ENCODE measurements at regions not wholly inside any gene's neighbourhood (a gene's known extent, or its start where the extent isn't known, plus 50 kb on each side); places are given as distances from the start of the nearest gene placed in this dataset.

DNA sequence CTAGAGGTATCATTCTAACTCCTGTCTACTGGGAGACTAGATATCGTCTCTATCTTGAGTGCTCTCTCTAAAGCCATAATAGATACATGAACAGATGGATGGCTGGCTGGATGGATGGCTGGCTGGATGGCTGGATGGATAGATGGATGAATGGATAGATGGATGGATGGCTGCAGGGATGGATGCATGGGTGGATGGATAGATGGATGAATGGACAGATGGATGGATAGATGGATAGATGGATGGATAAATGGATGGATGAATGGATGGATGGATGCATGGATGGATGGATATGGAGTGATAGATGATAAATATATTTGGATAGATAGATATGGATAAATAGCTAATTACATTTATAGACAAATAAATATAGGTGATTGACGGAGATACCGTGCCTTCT lies 191.2 kb upstream of the KLF6 start:
- Histone ChIP-seq H2AK5ac (ENCODE audit: insufficient read length, low read length) (no peak overlapping the region), H3K9ac (ENCODE audit: extremely low read depth, insufficient read length, low read length) (no peak overlapping the region)

More for the DNA sequence above, 191.2 kb upstream of the KLF6 start:
- no peak for DNase-seq
- Histone ChIP-seq H2BK20ac (ENCODE audit: low read depth, low read length, poor library complexity, severe bottlenecking) (no peak overlapping the region), H2BK5ac (ENCODE audit: insufficient read length, low read length) (no peak overlapping the region), H3K14ac (ENCODE audit: insufficient read depth, low read length) (no peak overlapping the region), H3K56ac (ENCODE audit: insufficient read length, low read depth, low read length) (no peak overlapping the region), H4K91ac (ENCODE audit: insufficient read length, low read depth, low read length) (no peak overlapping the region), H3K4ac (ENCODE audit: low read depth, low read length) (no peak overlapping the region), H2AFZ (ENCODE audit: low read length) (no peak overlapping the region), H3K79me2 (ENCODE audit: insufficient read depth, low read length) (no peaks in the 10 kb centered on the region), H3T11ph (ENCODE audit: low read length) (no peak overlapping the region), H2BK120ac (ENCODE audit: low read depth, low read length, poor library complexity, severe bottlenecking) (no peak overlapping the region), H3K23ac (ENCODE audit: insufficient read length, low read depth, low read length) (no peak overlapping the region), H3K27ac (ENCODE audit: insufficient read length, low read depth, low read length) (no peak overlapping the region), H3K23me2 (ENCODE audit: insufficient read length, low read depth, low read length, poor library complexity, severe bottlenecking) (no peaks in the 10 kb centered on the region), H2BK12ac (ENCODE audit: insufficient read length, low read depth, low read length) (no peak overlapping the region), H4K5ac (ENCODE audit: insufficient read length, low read depth, low read length) (no peak overlapping the region), H3K18ac (ENCODE audit: insufficient read length, low read depth, low read length) (no peak overlapping the region), H3K4me1 (ENCODE audit: insufficient read depth, low read length) (no peaks in the 10 kb centered on the region), H4K20me1 (ENCODE audit: control insufficient read depth, insufficient read depth, insufficient read length) (no peaks in the 10 kb centered on the region), H2BK15ac (ENCODE audit: low read depth, low read length) (no peak overlapping the region), H4K8ac (replicated peaks; ENCODE audit: insufficient read length, low read depth, low read length) (no peak overlapping the region), H3K27me3 (ENCODE audit: insufficient read depth, low read length) (no peaks in the 10 kb centered on the region), H3K79me1 (ENCODE audit: insufficient read depth, low read depth, low read length, poor library complexity, severe bottlenecking) (no peaks in the 10 kb centered on the region), H3K4me2 (ENCODE audit: insufficient read depth, insufficient read length, low read length) (no peak overlapping the region), H3K9me3 (ENCODE audit: control insufficient read depth, low read depth, low read length) (no peaks in the 10 kb centered on the region)
- Mint-ChIP-seq H3K27ac (no peak overlapping the region), H3K27me3 (ENCODE audit: low read depth) (no peaks in the 10 kb centered on the region; the same call in 1 of the 2 replicates), H3K9me3 (peaks cover 2 to 3% of the 10 kb centered on the region in 2 experiments; a peak in 2 of 5 replicates), H3K4me1 (peaks cover 4 to 8% of the 10 kb centered on the region in 2 experiments), H3K4me3 (no peak overlapping the region), H3K36me3 (ENCODE audit: insufficient read depth in 1 of 3, low read depth in 3 of 3) (peaks cover 0 to 5% (median 0%) of the 10 kb centered on the region in 3 experiments; a peak in 1 of 7 replicates)
- no CpG with 5 or more reads among the region's 3 CpGs for WGBS (ENCODE audit: extremely low coverage, insufficient read length, low lambda C conversion rate)
- TF ChIP-seq, protein P1, sequence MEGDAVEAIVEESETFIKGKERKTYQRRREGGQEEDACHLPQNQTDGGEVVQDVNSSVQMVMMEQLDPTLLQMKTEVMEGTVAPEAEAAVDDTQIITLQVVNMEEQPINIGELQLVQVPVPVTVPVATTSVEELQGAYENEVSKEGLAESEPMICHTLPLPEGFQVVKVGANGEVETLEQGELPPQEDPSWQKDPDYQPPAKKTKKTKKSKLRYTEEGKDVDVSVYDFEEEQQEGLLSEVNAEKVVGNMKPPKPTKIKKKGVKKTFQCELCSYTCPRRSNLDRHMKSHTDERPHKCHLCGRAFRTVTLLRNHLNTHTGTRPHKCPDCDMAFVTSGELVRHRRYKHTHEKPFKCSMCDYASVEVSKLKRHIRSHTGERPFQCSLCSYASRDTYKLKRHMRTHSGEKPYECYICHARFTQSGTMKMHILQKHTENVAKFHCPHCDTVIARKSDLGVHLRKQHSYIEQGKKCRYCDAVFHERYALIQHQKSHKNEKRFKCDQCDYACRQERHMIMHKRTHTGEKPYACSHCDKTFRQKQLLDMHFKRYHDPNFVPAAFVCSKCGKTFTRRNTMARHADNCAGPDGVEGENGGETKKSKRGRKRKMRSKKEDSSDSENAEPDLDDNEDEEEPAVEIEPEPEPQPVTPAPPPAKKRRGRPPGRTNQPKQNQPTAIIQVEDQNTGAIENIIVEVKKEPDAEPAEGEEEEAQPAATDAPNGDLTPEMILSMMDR (conservative IDR thresholded peaks at IDR 0.05), result no peak
